ENCODE measurements at regions not wholly inside any gene's neighbourhood (a gene's known extent, or its start where the extent isn't known, plus 50 kb on each side); places are given as distances from the start of the nearest gene placed in this dataset.

GRCh38 chr14:106811162-106811561 lies 1284.8 kb downstream of the TMEM121 start:
- Histone ChIP-seq H3K27ac (no peak overlapping the region), H3K4me3 (no peak overlapping the region), H3K27me3 (no peaks in the 10 kb centered on the region), H3K36me3 (replicated peaks in 1 of 2; ENCODE audit: insufficient read depth in 1 of 2, low read depth in 2 of 2) (no peaks in the 10 kb centered on the region), H3K9me3 (no peaks in the 10 kb centered on the region), H3K4me1 (no peaks in the 10 kb centered on the region)
- no peak for ATAC-seq
- TF ChIP-seq POLR2A (IDR thresholded peaks at IDR 0.05) (no peak), CTCF (IDR thresholded peaks at IDR 0.05) (no peak)
- no peak for DNase-seq
- intact Hi-C loops (cut with DNase I) = no loop called here
- 65 to 67% methylated on average over 1 of the region's 1 CpG for WGBS, 2 donors

DNA sequence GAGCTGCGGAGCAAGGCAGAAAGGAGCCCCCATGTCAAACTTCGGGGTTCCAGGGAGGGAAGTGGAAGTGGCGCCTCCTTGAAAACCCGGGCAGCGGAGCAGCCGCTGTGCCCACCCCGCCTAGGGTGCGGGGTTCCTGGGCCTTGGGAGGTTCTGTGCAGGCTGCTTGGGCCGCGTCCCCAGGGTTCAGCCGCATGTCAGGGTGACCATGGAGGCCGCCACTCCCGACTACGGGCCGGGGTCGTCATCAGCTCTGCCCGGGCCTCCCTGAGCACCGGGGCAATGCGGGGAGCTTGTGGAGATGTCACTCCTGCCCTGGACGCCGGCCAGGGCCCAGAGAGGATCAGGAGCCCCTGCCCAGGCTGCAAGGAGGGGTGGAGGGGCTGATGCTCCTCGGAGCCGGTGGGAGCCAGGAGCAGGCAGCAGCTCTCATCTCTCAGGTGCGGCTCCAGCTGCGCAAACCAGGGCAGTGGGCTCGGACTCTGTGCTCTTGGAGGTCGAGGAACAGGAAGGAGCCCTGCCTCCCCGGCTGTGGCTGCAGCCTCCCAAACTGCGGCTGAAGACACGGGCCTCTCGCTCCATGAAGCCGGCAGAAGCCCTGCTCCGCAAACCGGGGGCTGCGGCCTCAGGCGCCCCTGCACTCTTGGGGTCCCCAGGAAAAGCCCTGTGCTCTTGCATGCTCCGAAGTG lies 1286.5 kb downstream of the TMEM121 start:
- ATAC-seq = no peak
- H3K36me3 ChIP-seq (replicated peaks in 1 of 2; ENCODE audit: insufficient read depth in 1 of 2, low read depth in 2 of 2) = no peaks in the 10 kb centered on the region
- WGBS, 2 donors = 73 to 78% methylated on average over 19 to 33 of the region's 37 CpGs
- intact Hi-C loops (cut with DNase I) = no loop called here
- no peak for DNase-seq
- TF ChIP-seq POLR2A (IDR thresholded peaks at IDR 0.05) (no peak), CTCF (IDR thresholded peaks at IDR 0.05) (no peak)
- H3K27ac ChIP-seq = no peak overlapping the region
- no peak overlapping the region for H3K4me3 ChIP-seq
- no peaks in the 10 kb centered on the region for H3K9me3 ChIP-seq
- peaks cover 0 to 5% of the 10 kb centered on the region in 2 donors for H3K27me3 ChIP-seq
- no peaks in the 10 kb centered on the region for H3K4me1 ChIP-seq

DNA sequence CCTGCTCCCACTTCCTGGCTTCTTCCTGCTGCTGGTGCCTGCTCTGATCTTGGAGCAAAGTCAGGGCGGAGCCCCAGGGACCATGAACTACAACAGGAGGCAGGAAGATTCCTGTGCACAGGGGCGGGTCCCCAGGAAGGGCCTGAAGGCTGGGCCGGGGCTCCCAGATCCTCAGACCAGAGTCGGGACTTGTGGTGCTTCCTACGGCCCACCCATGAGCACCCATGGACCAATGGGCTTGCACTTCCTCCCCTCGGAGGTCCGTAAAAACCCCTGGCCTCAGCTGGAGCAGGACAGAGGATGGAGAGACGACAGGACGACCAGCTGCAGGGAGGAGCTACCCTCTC lies 1287.1 kb downstream of the TMEM121 start:
- intact Hi-C loops (cut with DNase I) = no loop called here
- Histone ChIP-seq H3K27ac (no peak overlapping the region), H3K4me1 (no peaks in the 10 kb centered on the region), H3K9me3 (no peaks in the 10 kb centered on the region), H3K4me3 (no peak overlapping the region), H3K27me3 (peaks cover 0 to 5% of the 10 kb centered on the region in 2 donors), H3K36me3 (replicated peaks in 1 of 2; ENCODE audit: insufficient read depth in 1 of 2, low read depth in 2 of 2) (no peaks in the 10 kb centered on the region)
- ATAC-seq = no peak
- no peak for DNase-seq
- TF ChIP-seq CTCF (IDR thresholded peaks at IDR 0.05) (no peak), POLR2A (IDR thresholded peaks at IDR 0.05) (no peak)
- 20 to 42% methylated on average over 3 to 8 of the region's 9 CpGs for WGBS, 2 donors

DNA sequence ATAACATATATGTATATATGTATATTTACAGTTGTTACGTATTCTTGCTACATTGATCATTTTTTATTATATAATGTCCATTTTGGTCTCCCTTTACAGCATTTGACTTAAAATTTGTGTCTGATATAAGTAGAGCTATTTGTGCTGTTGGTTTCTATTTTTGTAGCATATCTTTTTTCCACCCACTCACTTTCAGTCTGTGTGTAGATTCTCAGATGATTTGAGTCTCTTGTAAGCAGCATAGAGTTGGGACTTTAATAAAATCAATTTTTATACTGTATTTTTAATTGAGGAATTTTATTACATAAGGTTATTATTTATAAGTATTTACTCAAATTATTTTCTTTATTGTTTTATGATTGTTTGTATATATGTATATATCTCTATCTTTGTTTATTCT lies 1293.7 kb downstream of the TMEM121 start:
- Histone ChIP-seq H3K9me3 (no peaks in the 10 kb centered on the region), H3K27ac (no peak overlapping the region), H3K36me3 (replicated peaks in 1 of 2; ENCODE audit: insufficient read depth in 1 of 2, low read depth in 2 of 2) (no peaks in the 10 kb centered on the region), H3K4me1 (no peaks in the 10 kb centered on the region), H3K27me3 (peaks cover 0 to 5% of the 10 kb centered on the region in 2 donors), H3K4me3 (no peak overlapping the region)
- intact Hi-C loops (cut with DNase I) = no loop called here
- ATAC-seq (no peak), DNase-seq (no peak)
- TF ChIP-seq POLR2A (IDR thresholded peaks at IDR 0.05) (no peak), CTCF (IDR thresholded peaks at IDR 0.05) (no peak)
- 77 to 89% methylated on average over 1 of the region's 1 CpG for WGBS, 2 donors

DNA sequence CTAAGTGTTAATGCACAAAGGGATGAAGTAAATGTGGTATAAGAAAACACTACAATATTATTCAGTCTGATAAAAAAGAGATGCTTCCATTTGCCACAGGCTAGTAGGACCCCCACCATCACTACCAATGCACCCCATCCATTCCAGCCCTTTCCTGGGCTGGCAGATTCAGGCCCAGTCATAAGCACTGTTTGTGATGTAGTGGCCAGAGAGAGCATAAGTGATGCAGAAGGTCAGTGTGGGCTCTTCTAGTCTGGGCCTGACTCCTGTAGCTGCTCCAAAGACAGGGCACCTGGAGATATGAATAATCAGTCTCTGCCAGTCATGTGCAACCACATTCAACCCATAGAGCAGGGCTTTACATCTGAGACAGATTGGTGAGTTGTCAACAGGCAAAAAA lies 1294.7 kb downstream of the TMEM121 start:
- ATAC-seq (no peak), DNase-seq (no peak)
- Histone ChIP-seq H3K36me3 (replicated peaks in 1 of 2; ENCODE audit: insufficient read depth in 1 of 2, low read depth in 2 of 2) (no peaks in the 10 kb centered on the region), H3K27ac (no peak overlapping the region), H3K4me1 (no peaks in the 10 kb centered on the region), H3K9me3 (no peaks in the 10 kb centered on the region), H3K4me3 (no peak overlapping the region), H3K27me3 (peaks cover 0 to 5% of the 10 kb centered on the region in 2 donors)
- intact Hi-C loops (cut with DNase I) = no loop called here
- no peak for TF ChIP-seq POLR2A (IDR thresholded peaks at IDR 0.05)
- TF ChIP-seq CTCF (IDR thresholded peaks at IDR 0.05) = no peak

Measured in body of pancreas (tissue), 4 donors.